Right ventricle myocardium superior (tissue), 1 donor: ENCODE measurements at regions not wholly inside any gene's neighbourhood (a gene's known extent, or its start where the extent isn't known, plus 50 kb on each side); places are given as distances from the start of the nearest gene placed in this dataset.

Experiments
- ATAC-seq: fragments of 200-7000 bp; cut with Tn5 transposase; one replicate; pipeline ENCODE4 v1.9.1; 2020; ENCODE audit warnings: mild to moderate bottlenecking; ENCODE audit not compliant: poor library complexity
- DNase-seq: peaks from one replicate; pipeline ENCODE4 v3.0.0-alpha.2; 2020
- intact Hi-C: fragments of 100-400 bp; cut with DNase I; formaldehyde crosslinking; loops from one replicate; pipeline ENCODE4 v1.11.2; 2022
- donor health status: DM: no; HTN: yes; CAD: no; lungs with severe emphysema.

GRCh38 chr4:136838607-136839006 is 693.7 kb downstream of the PCDH18 start:
- ATAC-seq (no peak), DNase-seq (no peak)
- intact Hi-C loops: no loop called here

- intact Hi-C loops: no loop called here
- no peak for ATAC-seq
- DNase-seq: no peak
These were observed 700.7 kb downstream of the PCDH18 start for GRCh38 chr4:136831553-136831952.

- intact Hi-C loops: no loop called here
- DNase-seq (no peak), ATAC-seq (no peak)
These were observed 703.0 kb downstream of the PCDH18 start for GRCh38 chr4:136829280-136829679.

- DNase-seq (no peak), ATAC-seq (no peak)
- intact Hi-C loops: no loop called here
These were observed 709.3 kb downstream of the PCDH18 start for GRCh38 chr4:136823020-136823419.

GRCh38 chr4:136818811-136819330 is 713.4 kb downstream of the PCDH18 start:
- ATAC-seq: no peak
- intact Hi-C loops: no loop called here
- no peak for DNase-seq

- ATAC-seq: no peak
These were observed 720.0 kb downstream of the PCDH18 start for GRCh38 chr4:136812100-136812880.

GRCh38 chr4:136811496-136812077 is 720.7 kb downstream of the PCDH18 start:
- intact Hi-C loops: no loop called here
- DNase-seq: no peak
- no peak for ATAC-seq

More at GRCh38 chr4:136812100-136812880, 720.0 kb downstream of the PCDH18 start:
- no peak for DNase-seq
- intact Hi-C loops: no loop called here

GRCh38 chr4:136810626-136811025 is 721.7 kb downstream of the PCDH18 start:
- no peak for ATAC-seq
- no peak for DNase-seq
- intact Hi-C loops: no loop called here

- intact Hi-C loops: no loop called here
These were observed 725.5 kb downstream of the PCDH18 start for GRCh38 chr4:136806844-136807243.

GRCh38 chr4:136805617-136806016 is 726.7 kb downstream of the PCDH18 start:
- DNase-seq (no peak), ATAC-seq (no peak)
- intact Hi-C loops: no loop called here

More at GRCh38 chr4:136806844-136807243, 725.5 kb downstream of the PCDH18 start:
- no peak for DNase-seq
- no peak for ATAC-seq

GRCh38 chr4:136803433-136803832 is 728.9 kb downstream of the PCDH18 start:
- no peak for DNase-seq
- intact Hi-C loops: no loop called here
- ATAC-seq: no peak

- no peak for ATAC-seq
- intact Hi-C loops: no loop called here
These were observed 732.0 kb downstream of the PCDH18 start for GRCh38 chr4:136800248-136800647.

GRCh38 chr4:136796953-136797352 is 735.3 kb downstream of the PCDH18 start:
- DNase-seq (no peak), ATAC-seq (no peak)
- intact Hi-C loops: no loop called here

More at GRCh38 chr4:136800248-136800647, 732.0 kb downstream of the PCDH18 start:
- no peak for DNase-seq

GRCh38 chr4:136793848-136794247 is 738.4 kb downstream of the PCDH18 start:
- intact Hi-C loops: no loop called here
- no peak for ATAC-seq
- DNase-seq: no peak

- no peak for DNase-seq
- no peak for ATAC-seq
- intact Hi-C loops: no loop called here
These were observed 748.0 kb downstream of the PCDH18 start for GRCh38 chr4:136784326-136784725.

- DNase-seq (no peak), ATAC-seq (no peak)
- intact Hi-C loops: no loop called here
These were observed 762.6 kb downstream of the PCDH18 start for GRCh38 chr4:136769717-136770116.

- DNase-seq: no peak
- intact Hi-C loops: no loop called here
These were observed 763.4 kb downstream of the PCDH18 start for GRCh38 chr4:136768925-136769275.

GRCh38 chr4:136768213-136768924 is 763.9 kb downstream of the PCDH18 start:
- DNase-seq: no peak
- intact Hi-C loops: no loop called here
- ATAC-seq: no peak

More at GRCh38 chr4:136768925-136769275, 763.4 kb downstream of the PCDH18 start:
- ATAC-seq: no peak

- no peak for ATAC-seq
- intact Hi-C loops: no loop called here
These were observed 768.4 kb downstream of the PCDH18 start for GRCh38 chr4:136763919-136764318.

GRCh38 chr4:136755531-136755916 is 776.8 kb downstream of the PCDH18 start:
- intact Hi-C loops: no loop called here
- DNase-seq (no peak), ATAC-seq (no peak)

More at GRCh38 chr4:136763919-136764318, 768.4 kb downstream of the PCDH18 start:
- DNase-seq: no peak
